Stomach smooth muscle (tissue), 2 donors: ENCODE measurements at regions not wholly inside any gene's neighbourhood (a gene's known extent, or its start where the extent isn't known, plus 50 kb on each side); places are given as distances from the start of the nearest gene placed in this dataset.

ENCODE experiments used
- H3K27ac ChIP-seq: one replicate; pipeline ENCODE4 v1.7.0; 2013; ENCODE audit warnings: mild to moderate bottlenecking, low read length, inconsistent platforms
- H3K27me3 ChIP-seq, 2 donors: one replicate each; pipeline ENCODE4 v1.7.0; 2013; ENCODE audit warnings: low read length in 2 of 2; ENCODE audit not compliant: insufficient read depth in 2 of 2, control insufficient read depth in 1 of 2
- H3K36me3 ChIP-seq, 2 donors: one replicate each; pipeline ENCODE4 v1.7.0; 2013; ENCODE audit warnings: low read length in 2 of 2; ENCODE audit not compliant: control insufficient read depth in 2 of 2, insufficient read depth in 2 of 2
- H3K4me1 ChIP-seq: one replicate; pipeline ENCODE4 v1.7.0; 2013; ENCODE audit warnings: low read length; ENCODE audit not compliant: control insufficient read depth, insufficient read depth
- H3K4me3 ChIP-seq, 2 donors: one replicate each; pipeline ENCODE4 v1.7.0; 2013; ENCODE audit warnings: low read length in 2 of 2
- H3K9ac ChIP-seq, 2 donors: one replicate each; pipeline ENCODE4 v1.7.0; 2013; ENCODE audit warnings: low read length in 2 of 2, mild to moderate bottlenecking in 1 of 2
- H3K9me3 ChIP-seq, 2 donors: one replicate each; pipeline ENCODE4 v1.7.0; 2013; ENCODE audit warnings: low read length in 2 of 2; ENCODE audit not compliant: control insufficient read depth in 2 of 2
- donor health status: healthy.
- donor health status: Pancreatic carcinoma.

- H3K27me3 ChIP-seq, result no peaks in the 10 kb centered on the region
- no peak overlapping the region for H3K27ac ChIP-seq
- no peak overlapping the region for H3K9ac ChIP-seq
- no peak overlapping the region for H3K4me3 ChIP-seq
- H3K4me1 ChIP-seq, result peaks cover 3% of the 10 kb centered on the region
- no peaks in the 10 kb centered on the region for H3K36me3 ChIP-seq
- H3K9me3 ChIP-seq, result no peaks in the 10 kb centered on the region
Observed at GRCh38 chr12:127923501-127923900, 343.5 kb upstream of the TMEM132C start.

GRCh38 chr12:127925971-127926370 is 341.0 kb upstream of the TMEM132C start:
- Histone ChIP-seq H3K9me3 (no peaks in the 10 kb centered on the region), H3K27ac (no peak overlapping the region), H3K36me3 (no peaks in the 10 kb centered on the region), H3K27me3 (no peaks in the 10 kb centered on the region), H3K9ac (no peak overlapping the region), H3K4me1 (peaks cover 3% of the 10 kb centered on the region), H3K4me3 (no peak overlapping the region)

GRCh38 chr12:127928178-127928577 is 338.8 kb upstream of the TMEM132C start:
- no peaks in the 10 kb centered on the region for H3K36me3 ChIP-seq
- H3K4me3 ChIP-seq, result no peak overlapping the region
- H3K9ac ChIP-seq, result no peak overlapping the region
- H3K27me3 ChIP-seq, result no peaks in the 10 kb centered on the region
- H3K4me1 ChIP-seq, result peaks cover 3% of the 10 kb centered on the region
- no peak overlapping the region for H3K27ac ChIP-seq
- no peaks in the 10 kb centered on the region for H3K9me3 ChIP-seq

- H3K4me3 ChIP-seq, result no peak overlapping the region
- no peaks in the 10 kb centered on the region for H3K27me3 ChIP-seq
- H3K4me1 ChIP-seq, result peaks cover 3% of the 10 kb centered on the region
- H3K36me3 ChIP-seq, result no peaks in the 10 kb centered on the region
- H3K9ac ChIP-seq, result no peak overlapping the region
- H3K9me3 ChIP-seq, result no peaks in the 10 kb centered on the region
- no peak overlapping the region for H3K27ac ChIP-seq
Observed at GRCh38 chr12:127928615-127929571, 338.1 kb upstream of the TMEM132C start.

- Histone ChIP-seq H3K4me1 (peaks cover 3% of the 10 kb centered on the region), H3K9ac (no peak overlapping the region), H3K4me3 (no peak overlapping the region), H3K27ac (no peak overlapping the region), H3K36me3 (no peaks in the 10 kb centered on the region), H3K9me3 (no peaks in the 10 kb centered on the region), H3K27me3 (no peaks in the 10 kb centered on the region)
Observed at GRCh38 chr12:127930122-127930521, 336.8 kb upstream of the TMEM132C start.

GRCh38 chr12:127934409-127934808 is 332.6 kb upstream of the TMEM132C start:
- Histone ChIP-seq H3K36me3 (no peaks in the 10 kb centered on the region), H3K9ac (no peak overlapping the region), H3K4me3 (no peak overlapping the region), H3K4me1 (no peaks in the 10 kb centered on the region), H3K9me3 (no peaks in the 10 kb centered on the region), H3K27ac (no peak overlapping the region), H3K27me3 (no peaks in the 10 kb centered on the region)

GRCh38 chr12:127936463-127936862 is 330.5 kb upstream of the TMEM132C start:
- H3K27me3 ChIP-seq, result no peaks in the 10 kb centered on the region

GRCh38 chr12:127941332-127941731 is 325.6 kb upstream of the TMEM132C start:
- Histone ChIP-seq H3K36me3 (no peaks in the 10 kb centered on the region), H3K9ac (no peak overlapping the region), H3K27me3 (no peaks in the 10 kb centered on the region)

More at GRCh38 chr12:127936463-127936862, 330.5 kb upstream of the TMEM132C start:
- no peaks in the 10 kb centered on the region for H3K9me3 ChIP-seq
- no peak overlapping the region for H3K9ac ChIP-seq
- H3K36me3 ChIP-seq, result no peaks in the 10 kb centered on the region
- no peak overlapping the region for H3K4me3 ChIP-seq
- H3K4me1 ChIP-seq, result no peaks in the 10 kb centered on the region
- no peak overlapping the region for H3K27ac ChIP-seq

GRCh38 chr12:127942981-127943380 is 324.0 kb upstream of the TMEM132C start:
- Histone ChIP-seq H3K4me1 (peaks cover 3% of the 10 kb centered on the region), H3K27ac (no peak overlapping the region), H3K36me3 (no peaks in the 10 kb centered on the region), H3K9me3 (no peaks in the 10 kb centered on the region), H3K9ac (no peak overlapping the region), H3K27me3 (no peaks in the 10 kb centered on the region), H3K4me3 (no peak overlapping the region)

More at GRCh38 chr12:127941332-127941731, 325.6 kb upstream of the TMEM132C start:
- peaks cover 3% of the 10 kb centered on the region for H3K4me1 ChIP-seq
- H3K9me3 ChIP-seq, result no peaks in the 10 kb centered on the region
- no peak overlapping the region for H3K27ac ChIP-seq
- H3K4me3 ChIP-seq, result no peak overlapping the region

- Histone ChIP-seq H3K4me1 (peaks cover 3% of the 10 kb centered on the region), H3K9me3 (no peaks in the 10 kb centered on the region), H3K9ac (no peak overlapping the region), H3K4me3 (no peak overlapping the region), H3K27ac (no peak overlapping the region), H3K36me3 (no peaks in the 10 kb centered on the region), H3K27me3 (no peaks in the 10 kb centered on the region)
Observed at GRCh38 chr12:127943481-127944210, 323.3 kb upstream of the TMEM132C start.
